RWPE1 (cell line): ENCODE measurements at regions not wholly inside any gene's neighbourhood (a gene's known extent, or its start where the extent isn't known, plus 50 kb on each side); places are given as distances from the start of the nearest gene placed in this dataset.

Experiments
- CTCF ChIA-PET: fragments of 350-600 bp; sonication (Branson Sonifier 250); formaldehyde crosslinking; extraction: SDS; loops from one replicate; lab custom pipeline; 2021; lab: Yijun Ruan, JAX
- POLR2A ChIA-PET: fragments of 400-600 bp; formaldehyde crosslinking; extraction: SDS; loops from one replicate; lab custom pipeline; 2020; ENCODE audit warnings: antibody characterized with exemption; ENCODE audit not compliant: low non-redundant PET; lab: Yijun Ruan, JAX
- DNase-seq: peaks from one replicate; pipeline ENCODE4 v3.0.0; 2012; ENCODE audit warnings: low spot score
- H3K27ac ChIP-seq: fragments of 450-650 bp; 2 replicates; pipeline ENCODE4 v1.5.1; 2017
- TF ChIP-seq, protein P1 (sequence below): fragments of 450-650 bp; conservative IDR thresholded peaks from 2 replicates; pipeline ENCODE4 v1.5.1; 2017; ENCODE audit warnings: low read depth, mild to moderate bottlenecking

GRCh38 chr9:3629495-3629894, 103.7 kb upstream of the RFX3 start:
- CTCF ChIA-PET, result no interaction called here
- POLR2A ChIA-PET, result no interaction called here
- no peak for DNase-seq
- TF ChIP-seq, protein P1, sequence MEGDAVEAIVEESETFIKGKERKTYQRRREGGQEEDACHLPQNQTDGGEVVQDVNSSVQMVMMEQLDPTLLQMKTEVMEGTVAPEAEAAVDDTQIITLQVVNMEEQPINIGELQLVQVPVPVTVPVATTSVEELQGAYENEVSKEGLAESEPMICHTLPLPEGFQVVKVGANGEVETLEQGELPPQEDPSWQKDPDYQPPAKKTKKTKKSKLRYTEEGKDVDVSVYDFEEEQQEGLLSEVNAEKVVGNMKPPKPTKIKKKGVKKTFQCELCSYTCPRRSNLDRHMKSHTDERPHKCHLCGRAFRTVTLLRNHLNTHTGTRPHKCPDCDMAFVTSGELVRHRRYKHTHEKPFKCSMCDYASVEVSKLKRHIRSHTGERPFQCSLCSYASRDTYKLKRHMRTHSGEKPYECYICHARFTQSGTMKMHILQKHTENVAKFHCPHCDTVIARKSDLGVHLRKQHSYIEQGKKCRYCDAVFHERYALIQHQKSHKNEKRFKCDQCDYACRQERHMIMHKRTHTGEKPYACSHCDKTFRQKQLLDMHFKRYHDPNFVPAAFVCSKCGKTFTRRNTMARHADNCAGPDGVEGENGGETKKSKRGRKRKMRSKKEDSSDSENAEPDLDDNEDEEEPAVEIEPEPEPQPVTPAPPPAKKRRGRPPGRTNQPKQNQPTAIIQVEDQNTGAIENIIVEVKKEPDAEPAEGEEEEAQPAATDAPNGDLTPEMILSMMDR, result no peak
- H3K27ac ChIP-seq, result no peak overlapping the region

GRCh38 chr9:3628239-3628638, 102.4 kb upstream of the RFX3 start:
- POLR2A ChIA-PET, result no interaction called here

GRCh38 chr9:3608011-3608410, 82.2 kb upstream of the RFX3 start:
- H3K27ac ChIP-seq, result no peak overlapping the region
- POLR2A ChIA-PET, result no interaction called here
- CTCF ChIA-PET, result no interaction called here
- DNase-seq, result no peak
- TF ChIP-seq, protein P1, result no peak

More at GRCh38 chr9:3628239-3628638, 102.4 kb upstream of the RFX3 start:
- CTCF ChIA-PET, result no interaction called here
- DNase-seq, result no peak
- H3K27ac ChIP-seq, result no peak overlapping the region
- TF ChIP-seq, protein P1, result no peak

DNA sequence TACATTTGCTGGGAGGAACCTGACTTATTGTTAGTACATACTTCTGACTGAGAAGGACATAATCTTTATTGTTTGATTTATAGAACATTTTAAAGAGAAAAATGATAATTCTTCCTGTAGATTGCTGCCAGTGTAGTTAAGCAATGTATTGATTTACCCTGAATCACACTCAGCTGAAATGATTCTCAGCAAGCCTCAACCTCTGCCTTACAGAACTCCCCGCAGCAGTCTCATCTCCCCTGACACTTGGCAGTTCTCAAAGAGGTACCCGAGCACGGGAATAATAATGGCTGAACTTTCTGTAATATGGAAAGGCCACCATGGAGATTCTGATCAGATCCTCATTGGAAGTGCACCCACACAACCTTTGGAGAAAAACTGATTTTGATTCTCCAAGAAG, 74.9 kb upstream of the RFX3 start:
- no peak overlapping the region for H3K27ac ChIP-seq
- TF ChIP-seq, protein P1, result no peak
- DNase-seq, result no peak
- POLR2A ChIA-PET, result no interaction called here
- CTCF ChIA-PET, result no interaction called here

GRCh38 chr9:3597792-3598191, 72.0 kb upstream of the RFX3 start:
- TF ChIP-seq, protein P1, result no peak
- H3K27ac ChIP-seq, result no peak overlapping the region
- no peak for DNase-seq
- CTCF ChIA-PET, result no interaction called here
- POLR2A ChIA-PET, result no interaction called here

DNA sequence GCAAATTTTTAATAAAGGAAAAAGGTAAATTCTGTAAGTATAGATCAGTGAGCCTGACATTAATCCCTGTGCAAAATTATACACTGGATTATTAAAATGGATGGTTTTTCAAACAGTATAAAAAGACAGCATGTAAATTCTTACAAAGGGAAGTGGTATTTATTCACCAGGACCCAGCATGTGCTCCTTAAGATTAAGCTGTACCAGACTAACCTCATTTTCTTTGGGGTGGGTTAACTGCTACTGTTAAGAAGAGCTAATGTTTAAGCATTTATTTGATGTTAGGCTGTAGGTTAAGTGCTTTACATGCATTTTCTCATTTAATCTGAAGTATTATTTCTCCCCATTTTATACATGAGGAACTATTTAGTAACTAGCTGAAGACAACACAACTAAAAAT, 60.3 kb upstream of the RFX3 start:
- no peak overlapping the region for H3K27ac ChIP-seq
- TF ChIP-seq, protein P1, result no peak
- no peak for DNase-seq
- POLR2A ChIA-PET, result no interaction called here
- CTCF ChIA-PET, result interaction anchor here (0.5 kb wide), 1 partner anchor 42 kb away, joined by 3 read pairs; no protein-coding TSS in a partner anchor

- ChIA-PET CTCF (no interaction called here), POLR2A (no interaction called here)
- DNase-seq, result no peak
- no peak overlapping the region for H3K27ac ChIP-seq
- TF ChIP-seq, protein P1, result no peak
These were observed 59.8 kb upstream of the RFX3 start for GRCh38 chr9:3585606-3586005.
